Tibial nerve (tissue), 4 donors: ENCODE measurements at regions not wholly inside any gene's neighbourhood (a gene's known extent, or its start where the extent isn't known, plus 50 kb on each side); places are given as distances from the start of the nearest gene placed in this dataset.
"Not testable (repeated sequence)": the region's sequence is repeated elsewhere in the genome, so short reads cannot be mapped to it uniquely, and the experiment has no call there.

Experiments
- EP300 ChIP-seq, 2 donors: sonication (generic); formaldehyde crosslinking; IDR thresholded peaks; one replicate each; pipeline ENCODE4 v1.6.1; 2017; ENCODE audit warnings: antibody characterized with exemption in 2 of 2, mild to moderate bottlenecking in 1 of 2
- POLR2A ChIP-seq, 2 donors: fragments of 450-650 bp; IDR thresholded peaks; one replicate each; pipeline ENCODE4 v1.6.1; 2017; ENCODE audit warnings: antibody characterized with exemption in 2 of 2, mild to moderate bottlenecking in 2 of 2, moderate library complexity in 2 of 2
- TF ChIP-seq, protein P1 (sequence below), 5 experiments: fragments of 200-600 bp in 3 of 5; fragments of 450-650 bp in 2 of 5; sonication (generic) in 3 of 5; IDR thresholded peaks; one replicate each; pipeline ENCODE4 v1.5.1; 2016 to 2019; ENCODE audit warnings: antibody characterized with exemption in 5 of 5, mild to moderate bottlenecking in 3 of 5, moderate library complexity in 2 of 5

- not testable (repeated sequence) for TF ChIP-seq POLR2A, EP300 (IDR thresholded peaks at IDR 0.05)
- TF ChIP-seq, protein P1, sequence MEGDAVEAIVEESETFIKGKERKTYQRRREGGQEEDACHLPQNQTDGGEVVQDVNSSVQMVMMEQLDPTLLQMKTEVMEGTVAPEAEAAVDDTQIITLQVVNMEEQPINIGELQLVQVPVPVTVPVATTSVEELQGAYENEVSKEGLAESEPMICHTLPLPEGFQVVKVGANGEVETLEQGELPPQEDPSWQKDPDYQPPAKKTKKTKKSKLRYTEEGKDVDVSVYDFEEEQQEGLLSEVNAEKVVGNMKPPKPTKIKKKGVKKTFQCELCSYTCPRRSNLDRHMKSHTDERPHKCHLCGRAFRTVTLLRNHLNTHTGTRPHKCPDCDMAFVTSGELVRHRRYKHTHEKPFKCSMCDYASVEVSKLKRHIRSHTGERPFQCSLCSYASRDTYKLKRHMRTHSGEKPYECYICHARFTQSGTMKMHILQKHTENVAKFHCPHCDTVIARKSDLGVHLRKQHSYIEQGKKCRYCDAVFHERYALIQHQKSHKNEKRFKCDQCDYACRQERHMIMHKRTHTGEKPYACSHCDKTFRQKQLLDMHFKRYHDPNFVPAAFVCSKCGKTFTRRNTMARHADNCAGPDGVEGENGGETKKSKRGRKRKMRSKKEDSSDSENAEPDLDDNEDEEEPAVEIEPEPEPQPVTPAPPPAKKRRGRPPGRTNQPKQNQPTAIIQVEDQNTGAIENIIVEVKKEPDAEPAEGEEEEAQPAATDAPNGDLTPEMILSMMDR (IDR thresholded peaks at IDR 0.05): not testable (repeated sequence)
These were observed 149.4 kb upstream of the FAT1 start for GRCh38 chr4:186873095-186873494.
